ENCODE measurements at regions not wholly inside any gene's neighbourhood (a gene's known extent, or its start where the extent isn't known, plus 50 kb on each side); places are given as distances from the start of the nearest gene placed in this dataset.

DNA sequence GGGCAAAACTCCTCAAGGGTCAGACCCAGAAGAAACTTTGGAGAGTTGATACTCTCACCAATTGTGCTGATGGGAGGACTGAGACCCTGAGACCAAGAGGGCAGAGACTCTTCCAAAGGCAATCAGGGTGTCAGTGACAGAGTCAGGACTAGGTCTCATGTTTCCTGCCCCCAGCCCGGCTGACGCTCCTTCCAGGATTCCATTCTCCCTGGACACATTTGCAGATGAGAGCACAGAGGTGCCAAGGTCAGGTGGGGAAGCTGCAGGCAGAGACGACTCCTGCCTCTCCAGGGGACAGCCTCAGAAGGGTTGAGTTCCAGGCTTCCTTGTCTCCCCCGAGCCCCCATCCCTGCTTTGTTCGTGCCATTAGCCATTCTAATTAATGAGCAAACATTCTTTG, 174.1 kb downstream of the WSCD1 start:
- Histone ChIP-seq H3K27ac (ENCODE audit: low read depth in 1 of 2, low read length in 2 of 2) (no peak overlapping the region), H3K4me1 (ENCODE audit: control insufficient read depth in 1 of 2, insufficient read depth in 2 of 2, low read length in 2 of 2) (no peaks in the 10 kb centered on the region), H3K9me3 (ENCODE audit: control insufficient read depth, low read length) (no peaks in the 10 kb centered on the region), H3K4me3 (ENCODE audit: low read length in 2 of 2) (no peak overlapping the region), H3K27me3 (ENCODE audit: control insufficient read depth in 1 of 2, insufficient read depth in 2 of 2, low read length in 1 of 2) (no peaks in the 10 kb centered on the region), H3K36me3 (ENCODE audit: control insufficient read depth in 1 of 2, insufficient read depth in 2 of 2, low read length in 1 of 2) (no peaks in the 10 kb centered on the region)
- WGBS, 2 donors, result 38% methylated on average over 5 of the region's 5 CpGs
- no peak for DNase-seq
- intact Hi-C loops (cut with DNase I), result no loop called here
- ATAC-seq (ENCODE audit: low FRiP score), result no peak

DNA sequence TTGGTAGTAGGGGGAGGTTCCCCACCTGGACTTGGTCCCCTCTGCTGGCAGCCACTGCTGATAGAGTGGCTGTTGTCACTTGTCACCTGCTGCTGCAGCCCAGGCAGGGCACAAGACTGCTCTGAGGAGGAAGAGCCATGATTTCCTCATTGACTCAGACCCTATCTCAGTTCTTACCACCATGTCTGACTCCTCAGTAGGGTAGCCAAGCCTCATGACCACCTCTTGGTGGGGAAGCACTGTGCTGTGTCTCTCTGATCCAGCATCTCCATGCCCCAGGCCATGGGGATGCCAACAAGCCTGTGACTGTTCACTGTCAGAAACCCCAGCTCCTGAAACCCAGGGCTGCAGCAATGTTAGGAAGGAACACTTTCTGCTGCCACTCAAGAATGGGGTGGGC, 173.0 kb downstream of the WSCD1 start:
- intact Hi-C loops (cut with DNase I), result no loop called here
- Histone ChIP-seq H3K27ac (ENCODE audit: low read depth in 1 of 2, low read length in 2 of 2) (no peak overlapping the region), H3K27me3 (ENCODE audit: control insufficient read depth in 1 of 2, insufficient read depth in 2 of 2, low read length in 1 of 2) (no peaks in the 10 kb centered on the region), H3K36me3 (ENCODE audit: control insufficient read depth in 1 of 2, insufficient read depth in 2 of 2, low read length in 1 of 2) (no peaks in the 10 kb centered on the region), H3K4me3 (ENCODE audit: low read length in 2 of 2) (no peak overlapping the region), H3K9me3 (ENCODE audit: control insufficient read depth, low read length) (no peaks in the 10 kb centered on the region), H3K4me1 (ENCODE audit: control insufficient read depth in 1 of 2, insufficient read depth in 2 of 2, low read length in 2 of 2) (no peaks in the 10 kb centered on the region)
- DNase-seq (no peak), ATAC-seq (ENCODE audit: low FRiP score) (no peak)

DNA sequence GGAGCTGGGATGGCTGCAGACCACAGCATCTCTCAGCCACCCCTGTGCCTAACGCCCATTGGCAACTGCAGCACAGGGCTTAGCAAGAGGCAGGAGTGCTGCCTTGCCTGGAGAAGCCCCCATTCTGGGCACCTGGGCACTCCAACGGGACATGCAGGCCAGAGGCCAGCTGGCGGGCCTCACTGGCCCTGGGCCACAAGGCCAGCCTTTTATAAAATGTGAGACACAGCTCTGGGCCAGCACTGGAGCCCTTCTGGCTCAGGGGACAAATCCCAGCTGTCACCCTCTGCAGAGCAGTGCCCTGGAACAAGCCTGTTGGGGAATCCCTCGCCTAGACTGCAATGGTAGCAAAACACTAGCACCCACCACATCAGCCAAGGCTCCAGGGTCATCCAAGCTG, 171.8 kb downstream of the WSCD1 start:
- intact Hi-C loops (cut with DNase I), result no loop called here
- no peak overlapping the region for H3K27ac ChIP-seq (ENCODE audit: low read depth in 1 of 2, low read length in 2 of 2)
- no peak overlapping the region for H3K4me3 ChIP-seq (ENCODE audit: low read length in 2 of 2)
- H3K9me3 ChIP-seq (ENCODE audit: control insufficient read depth, low read length), result no peaks in the 10 kb centered on the region
- 51% methylated on average over 4 of the region's 4 CpGs for WGBS, 2 donors
- no peak for ATAC-seq (ENCODE audit: low FRiP score)
- H3K4me1 ChIP-seq (ENCODE audit: control insufficient read depth in 1 of 2, insufficient read depth in 2 of 2, low read length in 2 of 2), result no peaks in the 10 kb centered on the region
- no peaks in the 10 kb centered on the region for H3K27me3 ChIP-seq (ENCODE audit: control insufficient read depth in 1 of 2, insufficient read depth in 2 of 2, low read length in 1 of 2)
- no peak for DNase-seq
- no peaks in the 10 kb centered on the region for H3K36me3 ChIP-seq (ENCODE audit: control insufficient read depth in 1 of 2, insufficient read depth in 2 of 2, low read length in 1 of 2)

DNA sequence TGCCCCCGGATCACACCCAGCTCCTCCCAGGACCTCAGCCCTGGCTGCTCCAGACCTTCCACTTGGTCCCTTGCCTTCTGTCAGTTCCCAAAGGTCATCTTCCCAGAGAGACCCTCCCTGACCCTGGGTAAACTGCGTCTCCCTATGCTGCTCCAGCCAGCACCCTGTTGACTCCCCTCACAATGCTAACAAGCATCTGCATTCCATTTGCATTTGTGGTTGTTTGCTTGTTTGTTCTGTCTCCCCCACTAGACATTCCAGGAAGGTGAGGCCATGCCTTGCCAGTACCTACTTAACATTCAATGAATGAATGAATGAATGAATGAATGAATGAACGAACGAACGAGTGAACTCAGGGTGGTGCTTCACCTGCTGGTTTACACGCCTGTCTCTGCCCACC, 171.2 kb downstream of the WSCD1 start:
- 51 to 59% methylated on average over 6 of the region's 6 CpGs for WGBS, 2 donors
- intact Hi-C loops (cut with DNase I), result no loop called here
- Histone ChIP-seq H3K36me3 (ENCODE audit: control insufficient read depth in 1 of 2, insufficient read depth in 2 of 2, low read length in 1 of 2) (no peaks in the 10 kb centered on the region), H3K9me3 (ENCODE audit: control insufficient read depth, low read length) (no peaks in the 10 kb centered on the region), H3K27ac (ENCODE audit: low read depth in 1 of 2, low read length in 2 of 2) (no peak overlapping the region), H3K4me3 (ENCODE audit: low read length in 2 of 2) (no peak overlapping the region), H3K4me1 (ENCODE audit: control insufficient read depth in 1 of 2, insufficient read depth in 2 of 2, low read length in 2 of 2) (no peaks in the 10 kb centered on the region), H3K27me3 (ENCODE audit: control insufficient read depth in 1 of 2, insufficient read depth in 2 of 2, low read length in 1 of 2) (no peaks in the 10 kb centered on the region)
- ATAC-seq (ENCODE audit: low FRiP score), result no peak
- no peak for DNase-seq

DNA sequence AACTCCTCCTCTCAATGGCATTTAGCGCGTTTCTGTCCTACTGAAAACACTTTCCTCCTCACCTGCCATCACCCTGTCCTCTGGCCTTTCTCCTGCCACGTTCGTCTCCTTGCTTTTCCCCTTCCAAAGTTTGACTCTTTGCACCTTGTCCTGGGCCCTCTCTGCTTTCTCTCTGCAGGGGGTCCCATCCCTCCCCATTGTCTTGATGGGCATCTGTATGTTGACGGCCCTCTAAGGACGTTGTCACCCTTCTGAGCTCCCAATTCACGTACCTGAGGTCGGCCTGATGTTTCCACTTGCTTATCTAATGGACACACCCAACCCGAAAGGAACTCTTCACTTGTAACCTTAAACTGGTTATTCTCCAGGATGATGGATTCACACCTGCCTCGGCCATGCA, 170.4 kb downstream of the WSCD1 start:
- Histone ChIP-seq H3K9me3 (ENCODE audit: control insufficient read depth, low read length) (no peaks in the 10 kb centered on the region), H3K4me1 (ENCODE audit: control insufficient read depth in 1 of 2, insufficient read depth in 2 of 2, low read length in 2 of 2) (no peaks in the 10 kb centered on the region), H3K27me3 (ENCODE audit: control insufficient read depth in 1 of 2, insufficient read depth in 2 of 2, low read length in 1 of 2) (no peaks in the 10 kb centered on the region), H3K36me3 (ENCODE audit: control insufficient read depth in 1 of 2, insufficient read depth in 2 of 2, low read length in 1 of 2) (no peaks in the 10 kb centered on the region), H3K27ac (ENCODE audit: low read depth in 1 of 2, low read length in 2 of 2) (no peak overlapping the region), H3K4me3 (ENCODE audit: low read length in 2 of 2) (no peak overlapping the region)
- intact Hi-C loops (cut with DNase I), result no loop called here
- ATAC-seq (ENCODE audit: low FRiP score), result no peak
- 69 to 71% methylated on average over 10 of the region's 10 CpGs for WGBS, 2 donors
- DNase-seq, result no peak

DNA sequence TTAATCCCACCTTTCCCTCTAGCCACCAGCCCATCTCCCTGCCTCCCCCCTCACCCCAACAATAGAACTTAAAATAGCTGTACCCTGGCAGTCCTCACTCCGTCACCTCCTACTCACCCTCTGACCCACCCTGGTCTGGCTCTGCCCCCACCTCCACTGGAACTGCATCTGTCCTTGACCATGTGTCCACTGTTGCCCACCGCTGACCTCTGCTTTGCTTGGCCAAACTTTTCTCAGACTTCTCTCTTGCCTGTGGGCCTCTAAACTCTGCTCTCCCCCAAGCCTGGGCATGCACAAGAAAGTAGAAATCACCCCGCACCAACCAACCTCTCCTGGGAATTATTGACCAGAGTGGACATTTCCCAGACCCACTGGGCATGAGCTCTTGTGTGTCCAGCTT, 169.8 kb downstream of the WSCD1 start:
- intact Hi-C loops (cut with DNase I), result no loop called here
- H3K27ac ChIP-seq (ENCODE audit: low read depth in 1 of 2, low read length in 2 of 2), result no peak overlapping the region
- no peaks in the 10 kb centered on the region for H3K9me3 ChIP-seq (ENCODE audit: control insufficient read depth, low read length)
- no peaks in the 10 kb centered on the region for H3K4me1 ChIP-seq (ENCODE audit: control insufficient read depth in 1 of 2, insufficient read depth in 2 of 2, low read length in 2 of 2)
- no peaks in the 10 kb centered on the region for H3K36me3 ChIP-seq (ENCODE audit: control insufficient read depth in 1 of 2, insufficient read depth in 2 of 2, low read length in 1 of 2)
- no peak overlapping the region for H3K4me3 ChIP-seq (ENCODE audit: low read length in 2 of 2)
- ATAC-seq (ENCODE audit: low FRiP score), result no peak
- no peaks in the 10 kb centered on the region for H3K27me3 ChIP-seq (ENCODE audit: control insufficient read depth in 1 of 2, insufficient read depth in 2 of 2, low read length in 1 of 2)
- 70 to 82% methylated on average over 3 of the region's 3 CpGs for WGBS, 2 donors
- DNase-seq, result no peak

DNA sequence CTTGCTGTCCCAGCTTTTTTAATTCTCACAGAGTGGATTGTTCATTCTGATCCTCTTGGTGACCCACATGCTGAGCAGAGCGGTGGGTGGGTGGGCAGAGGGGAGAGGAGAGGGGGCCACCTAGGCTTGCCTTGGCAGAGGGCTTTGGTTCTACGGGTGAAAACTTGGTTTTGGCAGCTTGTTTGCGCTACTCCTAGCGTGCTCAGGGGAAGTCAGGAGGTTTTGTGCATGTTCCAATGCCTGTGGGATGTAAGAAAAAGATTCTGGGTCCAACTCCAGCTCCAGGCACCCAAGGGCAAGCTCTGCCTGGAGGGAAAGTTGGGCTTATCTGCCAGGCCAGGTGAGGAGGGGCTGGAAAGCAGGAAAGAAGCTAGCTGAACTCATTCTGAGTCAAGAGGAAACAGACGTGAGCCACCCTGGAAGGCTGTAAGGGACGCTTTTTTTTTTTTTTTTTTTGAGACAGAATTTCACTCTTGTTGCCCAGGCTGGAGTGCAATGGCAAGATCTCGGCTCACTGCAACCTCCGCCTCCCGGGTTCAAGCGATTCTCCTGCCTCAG, 169.1 kb downstream of the WSCD1 start:
- 63 to 66% methylated on average over 10 of the region's 10 CpGs for WGBS, 2 donors
- ATAC-seq (ENCODE audit: low FRiP score) (no peak), DNase-seq (no peak)
- intact Hi-C loops (cut with DNase I), result no loop called here
- Histone ChIP-seq H3K4me3 (ENCODE audit: low read length in 2 of 2) (no peak overlapping the region), H3K27ac (ENCODE audit: low read depth in 1 of 2, low read length in 2 of 2) (no peak overlapping the region), H3K4me1 (ENCODE audit: control insufficient read depth in 1 of 2, insufficient read depth in 2 of 2, low read length in 2 of 2) (no peaks in the 10 kb centered on the region), H3K36me3 (ENCODE audit: control insufficient read depth in 1 of 2, insufficient read depth in 2 of 2, low read length in 1 of 2) (no peaks in the 10 kb centered on the region), H3K27me3 (ENCODE audit: control insufficient read depth in 1 of 2, insufficient read depth in 2 of 2, low read length in 1 of 2) (no peaks in the 10 kb centered on the region), H3K9me3 (ENCODE audit: control insufficient read depth, low read length) (no peaks in the 10 kb centered on the region)

DNA sequence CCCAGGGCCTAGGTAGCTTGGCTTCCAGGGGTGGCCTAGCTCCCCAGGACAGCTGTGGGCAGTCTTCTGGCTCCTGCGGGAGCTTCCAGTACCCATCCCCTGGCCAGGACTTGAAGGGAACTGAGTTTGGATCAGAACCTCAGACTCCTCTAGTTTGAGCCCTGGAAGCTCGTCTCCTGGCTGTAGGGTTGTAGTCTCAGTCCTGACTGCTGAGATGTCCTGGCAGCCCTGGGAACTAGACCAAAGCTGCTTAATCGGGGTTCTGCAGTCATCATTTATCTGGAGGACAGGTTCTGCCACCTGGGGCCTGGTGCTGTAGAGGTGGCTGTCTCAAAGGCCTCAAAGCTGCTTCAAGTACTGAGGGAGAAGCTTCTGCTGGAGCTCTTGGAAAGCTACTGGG, 163.7 kb downstream of the WSCD1 start:
- 77 to 78% methylated on average over 3 of the region's 3 CpGs for WGBS, 2 donors
- Histone ChIP-seq H3K9me3 (ENCODE audit: control insufficient read depth, low read length) (no peaks in the 10 kb centered on the region), H3K27ac (ENCODE audit: low read depth in 1 of 2, low read length in 2 of 2) (no peak overlapping the region), H3K4me3 (ENCODE audit: low read length in 2 of 2) (no peak overlapping the region), H3K36me3 (ENCODE audit: control insufficient read depth in 1 of 2, insufficient read depth in 2 of 2, low read length in 1 of 2) (no peaks in the 10 kb centered on the region), H3K4me1 (ENCODE audit: control insufficient read depth in 1 of 2, insufficient read depth in 2 of 2, low read length in 2 of 2) (no peaks in the 10 kb centered on the region), H3K27me3 (ENCODE audit: control insufficient read depth in 1 of 2, insufficient read depth in 2 of 2, low read length in 1 of 2) (no peaks in the 10 kb centered on the region)
- ATAC-seq (ENCODE audit: low FRiP score), result no peak
- intact Hi-C loops (cut with DNase I), result no loop called here
- no peak for DNase-seq

DNA sequence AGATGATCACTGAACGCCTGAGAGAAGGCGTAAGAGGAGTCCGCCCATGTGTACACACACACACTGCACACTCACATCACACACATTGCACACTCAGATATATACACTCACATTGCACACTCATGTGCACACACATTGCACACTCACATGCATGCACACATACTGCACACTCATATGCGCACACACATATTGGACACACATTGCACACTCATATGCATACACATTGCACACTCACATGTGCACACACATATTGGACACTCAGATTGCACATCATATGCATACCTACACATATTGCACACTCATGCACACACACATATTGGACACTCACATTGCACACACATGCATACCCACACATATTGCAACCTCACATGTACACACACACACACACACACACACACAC, 163.2 kb downstream of the WSCD1 start:
- DNase-seq, result no peak
- no peaks in the 10 kb centered on the region for H3K9me3 ChIP-seq (ENCODE audit: control insufficient read depth, low read length)
- no peak for ATAC-seq (ENCODE audit: low FRiP score)
- no peaks in the 10 kb centered on the region for H3K27me3 ChIP-seq (ENCODE audit: control insufficient read depth in 1 of 2, insufficient read depth in 2 of 2, low read length in 1 of 2)
- H3K4me3 ChIP-seq (ENCODE audit: low read length in 2 of 2), result no peak overlapping the region
- no peak overlapping the region for H3K27ac ChIP-seq (ENCODE audit: low read depth in 1 of 2, low read length in 2 of 2)
- intact Hi-C loops (cut with DNase I), result no loop called here
- 81 to 83% methylated on average over 4 of the region's 4 CpGs for WGBS, 2 donors
- H3K36me3 ChIP-seq (ENCODE audit: control insufficient read depth in 1 of 2, insufficient read depth in 2 of 2, low read length in 1 of 2), result no peaks in the 10 kb centered on the region
- H3K4me1 ChIP-seq (ENCODE audit: control insufficient read depth in 1 of 2, insufficient read depth in 2 of 2, low read length in 2 of 2), result no peaks in the 10 kb centered on the region

All from aorta (tissue), 5 donors.